Testis (tissue), 2 donors: ENCODE measurements at regions not wholly inside any gene's neighbourhood (a gene's known extent, or its start where the extent isn't known, plus 50 kb on each side); places are given as distances from the start of the nearest gene placed in this dataset.

Experiments
- POLR2A ChIP-seq: fragments of 450-650 bp; IDR thresholded peaks from one replicate; pipeline ENCODE4 v1.6.1; 2017; ENCODE audit warnings: antibody characterized with exemption, mild to moderate bottlenecking, moderate library complexity
- TF ChIP-seq, protein P1 (sequence below), 3 experiments: fragments of 450-650 bp in 2 of 3; fragments of 200-600 bp in 1 of 3; sonication (generic) in 1 of 3; IDR thresholded peaks; one replicate each; pipeline ENCODE4 v1.5.1; 2016 to 2019; ENCODE audit warnings: antibody characterized with exemption in 3 of 3, mild to moderate bottlenecking in 2 of 3, moderate library complexity in 1 of 3

GRCh38 chr13:80144493-80144892, 196.4 kb downstream of the SPRY2 start:
- TF ChIP-seq, protein P1, sequence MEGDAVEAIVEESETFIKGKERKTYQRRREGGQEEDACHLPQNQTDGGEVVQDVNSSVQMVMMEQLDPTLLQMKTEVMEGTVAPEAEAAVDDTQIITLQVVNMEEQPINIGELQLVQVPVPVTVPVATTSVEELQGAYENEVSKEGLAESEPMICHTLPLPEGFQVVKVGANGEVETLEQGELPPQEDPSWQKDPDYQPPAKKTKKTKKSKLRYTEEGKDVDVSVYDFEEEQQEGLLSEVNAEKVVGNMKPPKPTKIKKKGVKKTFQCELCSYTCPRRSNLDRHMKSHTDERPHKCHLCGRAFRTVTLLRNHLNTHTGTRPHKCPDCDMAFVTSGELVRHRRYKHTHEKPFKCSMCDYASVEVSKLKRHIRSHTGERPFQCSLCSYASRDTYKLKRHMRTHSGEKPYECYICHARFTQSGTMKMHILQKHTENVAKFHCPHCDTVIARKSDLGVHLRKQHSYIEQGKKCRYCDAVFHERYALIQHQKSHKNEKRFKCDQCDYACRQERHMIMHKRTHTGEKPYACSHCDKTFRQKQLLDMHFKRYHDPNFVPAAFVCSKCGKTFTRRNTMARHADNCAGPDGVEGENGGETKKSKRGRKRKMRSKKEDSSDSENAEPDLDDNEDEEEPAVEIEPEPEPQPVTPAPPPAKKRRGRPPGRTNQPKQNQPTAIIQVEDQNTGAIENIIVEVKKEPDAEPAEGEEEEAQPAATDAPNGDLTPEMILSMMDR (IDR thresholded peaks at IDR 0.05) = no peak
- no peak for TF ChIP-seq POLR2A
